Spleen (tissue), 7 donors: ENCODE measurements at regions not wholly inside any gene's neighbourhood (a gene's known extent, or its start where the extent isn't known, plus 50 kb on each side); places are given as distances from the start of the nearest gene placed in this dataset.

Experiments used
- CTCF ChIP-seq, 11 experiments: fragments of 200-600 bp in 7 of 11; fragments of 450-650 bp in 4 of 11; sonication (generic) in 4 of 11; IDR thresholded peaks in 8 of 11; conservative IDR thresholded peaks in 3 of 11; 1 replicate in 7 of 11; 2 replicates in 4 of 11; pipeline versions ENCODE4 v1.4.0 to v1.8.0; 2016 to 2021; ENCODE audit warnings: antibody characterized with exemption in 11 of 11, inconsistent platforms in 4 of 11, mild to moderate bottlenecking in 1 of 11
- POLR2A ChIP-seq, 3 donors: fragments of 450-650 bp; IDR thresholded peaks; one replicate each; pipeline ENCODE4 v1.5.1; 2017; ENCODE audit warnings: antibody characterized with exemption in 3 of 3, mild to moderate bottlenecking in 1 of 3
- donor health status: DM: no; HTN: no; CAD: no; lungs with moderate emphysema.
- donor health status: DM: no; HTN: no; CAD: no.
- donor health status: DM: no; HTN: no; CAD: no.

- no peak for TF ChIP-seq CTCF (IDR thresholded peaks at IDR 0.05 in 8 of 11, conservative IDR thresholded peaks at IDR 0.05 in 3 of 11)
- no peak for TF ChIP-seq POLR2A (IDR thresholded peaks at IDR 0.05)
Measured at GRCh38 chr11:70702040-70702648, 303.8 kb downstream of the CTTN start.
